Panc1 (cell line): ENCODE measurements at regions not wholly inside any gene's neighbourhood (a gene's known extent, or its start where the extent isn't known, plus 50 kb on each side); places are given as distances from the start of the nearest gene placed in this dataset.

Experiments
- POLR2AphosphoS5 ChIP-seq: IDR thresholded peaks from 2 replicates; pipeline ENCODE4 v1.6.1; 2012; ENCODE audit warnings: mild to moderate bottlenecking, low read depth, low read length, moderate library complexity
- SIN3A ChIP-seq: IDR thresholded peaks from 2 replicates; pipeline ENCODE4 v1.6.1; 2012; ENCODE audit warnings: low read depth, mild to moderate bottlenecking, low read length, moderate library complexity, borderline replicate concordance; ENCODE audit not compliant: insufficient read depth
- TCF7L2 ChIP-seq: IDR thresholded peaks from 2 replicates; pipeline ENCODE4 v1.6.1; 2011; ENCODE audit warnings: mild to moderate bottlenecking, low read depth, low read length, inconsistent platforms
- TF ChIP-seq, protein P1 (sequence below): fragments of 450-650 bp; IDR thresholded peaks from 2 replicates; pipeline ENCODE4 v1.5.1; 2017; ENCODE audit warnings: mild to moderate bottlenecking
- TF ChIP-seq, protein P2 (sequence below), 2 experiments: IDR thresholded peaks; 2 replicates each; pipeline ENCODE4 v1.6.1; 2011 to 2012; ENCODE audit warnings: low read depth in 2 of 2, control low read depth in 1 of 2, low read length in 1 of 2, mild to moderate bottlenecking in 1 of 2, moderate library complexity in 1 of 2; ENCODE audit not compliant: insufficient read depth in 1 of 2

DNA sequence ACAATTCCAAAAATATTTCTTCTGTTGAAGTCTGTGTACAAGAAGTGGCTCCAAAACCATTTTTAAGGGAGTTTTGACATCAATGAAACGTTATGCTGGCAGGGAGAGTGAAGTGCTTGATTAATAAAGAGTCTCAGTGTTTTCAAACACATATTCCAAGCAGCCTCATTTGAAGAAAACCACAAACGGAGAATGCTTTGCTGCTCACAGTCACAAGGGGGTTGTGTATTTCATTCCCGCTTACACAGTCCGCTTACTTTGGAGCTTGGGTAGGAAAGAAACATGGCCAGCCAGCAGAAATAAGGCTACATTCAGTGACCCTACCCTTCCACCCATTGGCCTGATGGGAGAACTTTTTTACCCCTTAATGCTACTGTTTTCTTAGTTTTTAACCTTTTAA, 586.2 kb downstream of the RAB28 start:
- TF ChIP-seq, protein P1, sequence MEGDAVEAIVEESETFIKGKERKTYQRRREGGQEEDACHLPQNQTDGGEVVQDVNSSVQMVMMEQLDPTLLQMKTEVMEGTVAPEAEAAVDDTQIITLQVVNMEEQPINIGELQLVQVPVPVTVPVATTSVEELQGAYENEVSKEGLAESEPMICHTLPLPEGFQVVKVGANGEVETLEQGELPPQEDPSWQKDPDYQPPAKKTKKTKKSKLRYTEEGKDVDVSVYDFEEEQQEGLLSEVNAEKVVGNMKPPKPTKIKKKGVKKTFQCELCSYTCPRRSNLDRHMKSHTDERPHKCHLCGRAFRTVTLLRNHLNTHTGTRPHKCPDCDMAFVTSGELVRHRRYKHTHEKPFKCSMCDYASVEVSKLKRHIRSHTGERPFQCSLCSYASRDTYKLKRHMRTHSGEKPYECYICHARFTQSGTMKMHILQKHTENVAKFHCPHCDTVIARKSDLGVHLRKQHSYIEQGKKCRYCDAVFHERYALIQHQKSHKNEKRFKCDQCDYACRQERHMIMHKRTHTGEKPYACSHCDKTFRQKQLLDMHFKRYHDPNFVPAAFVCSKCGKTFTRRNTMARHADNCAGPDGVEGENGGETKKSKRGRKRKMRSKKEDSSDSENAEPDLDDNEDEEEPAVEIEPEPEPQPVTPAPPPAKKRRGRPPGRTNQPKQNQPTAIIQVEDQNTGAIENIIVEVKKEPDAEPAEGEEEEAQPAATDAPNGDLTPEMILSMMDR, result no peak
- TF ChIP-seq, protein P2, sequence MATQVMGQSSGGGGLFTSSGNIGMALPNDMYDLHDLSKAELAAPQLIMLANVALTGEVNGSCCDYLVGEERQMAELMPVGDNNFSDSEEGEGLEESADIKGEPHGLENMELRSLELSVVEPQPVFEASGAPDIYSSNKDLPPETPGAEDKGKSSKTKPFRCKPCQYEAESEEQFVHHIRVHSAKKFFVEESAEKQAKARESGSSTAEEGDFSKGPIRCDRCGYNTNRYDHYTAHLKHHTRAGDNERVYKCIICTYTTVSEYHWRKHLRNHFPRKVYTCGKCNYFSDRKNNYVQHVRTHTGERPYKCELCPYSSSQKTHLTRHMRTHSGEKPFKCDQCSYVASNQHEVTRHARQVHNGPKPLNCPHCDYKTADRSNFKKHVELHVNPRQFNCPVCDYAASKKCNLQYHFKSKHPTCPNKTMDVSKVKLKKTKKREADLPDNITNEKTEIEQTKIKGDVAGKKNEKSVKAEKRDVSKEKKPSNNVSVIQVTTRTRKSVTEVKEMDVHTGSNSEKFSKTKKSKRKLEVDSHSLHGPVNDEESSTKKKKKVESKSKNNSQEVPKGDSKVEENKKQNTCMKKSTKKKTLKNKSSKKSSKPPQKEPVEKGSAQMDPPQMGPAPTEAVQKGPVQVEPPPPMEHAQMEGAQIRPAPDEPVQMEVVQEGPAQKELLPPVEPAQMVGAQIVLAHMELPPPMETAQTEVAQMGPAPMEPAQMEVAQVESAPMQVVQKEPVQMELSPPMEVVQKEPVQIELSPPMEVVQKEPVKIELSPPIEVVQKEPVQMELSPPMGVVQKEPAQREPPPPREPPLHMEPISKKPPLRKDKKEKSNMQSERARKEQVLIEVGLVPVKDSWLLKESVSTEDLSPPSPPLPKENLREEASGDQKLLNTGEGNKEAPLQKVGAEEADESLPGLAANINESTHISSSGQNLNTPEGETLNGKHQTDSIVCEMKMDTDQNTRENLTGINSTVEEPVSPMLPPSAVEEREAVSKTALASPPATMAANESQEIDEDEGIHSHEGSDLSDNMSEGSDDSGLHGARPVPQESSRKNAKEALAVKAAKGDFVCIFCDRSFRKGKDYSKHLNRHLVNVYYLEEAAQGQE (IDR thresholded peaks at IDR 0.05; ENCODE audit: insufficient read depth in 1 of 2, low read depth in 2 of 2, low read length in 1 of 2), result no peak
- TF ChIP-seq SIN3A (no peak), POLR2AphosphoS5 (no peak), TCF7L2 (no peak)
